Spleen (tissue), 11 donors: ENCODE measurements at regions not wholly inside any gene's neighbourhood (a gene's known extent, or its start where the extent isn't known, plus 50 kb on each side); places are given as distances from the start of the nearest gene placed in this dataset.

ENCODE experiments used
- DNase-seq: peaks from one replicate; pipeline ENCODE4 v3.0.0-alpha.2; 2020
- H3K27ac ChIP-seq, 8 donors: fragments of 200-600 bp; sonication (generic) in 7 of 8; 1 replicate in 4 of 8; 2 replicates in 4 of 8; pipeline versions ENCODE4 v1.5.0 to v1.8.0; 2016 to 2021; ENCODE audit warnings: inconsistent platforms in 4 of 8, mild to moderate bottlenecking in 4 of 8, moderate library complexity in 1 of 8
- H3K27me3 ChIP-seq, 7 donors: fragments of 200-600 bp; sonication (generic) in 6 of 7; replicated peaks in 1 of 7; 1 replicate in 4 of 7; 2 replicates in 3 of 7; pipeline versions ENCODE4 v1.5.0 to v1.8.0; 2016 to 2021; ENCODE audit warnings: inconsistent platforms in 3 of 7, mild to moderate bottlenecking in 1 of 7
- H3K36me3 ChIP-seq, 6 donors: fragments of 200-600 bp; sonication (generic) in 5 of 6; 1 replicate in 4 of 6; 2 replicates in 2 of 6; pipeline versions ENCODE4 v1.5.0 to v1.8.0; 2016 to 2021; ENCODE audit warnings: inconsistent platforms in 2 of 6
- H3K4me1 ChIP-seq, 6 donors: fragments of 200-600 bp; sonication (generic) in 5 of 6; 1 replicate in 3 of 6; 2 replicates in 3 of 6; pipeline versions ENCODE4 v1.5.0 to v1.8.0; 2016 to 2021; ENCODE audit warnings: inconsistent platforms in 3 of 6
- H3K4me3 ChIP-seq, 8 donors: fragments of 200-600 bp; sonication (generic) in 7 of 8; 1 replicate in 4 of 8; 2 replicates in 4 of 8; pipeline versions ENCODE4 v1.5.0 to v1.8.0; 2016 to 2021; ENCODE audit warnings: inconsistent platforms in 4 of 8, mild to moderate bottlenecking in 4 of 8, moderate library complexity in 2 of 8
- H3K9me3 ChIP-seq, 8 donors: fragments of 200-600 bp; sonication (generic) in 7 of 8; 1 replicate in 4 of 8; 2 replicates in 4 of 8; pipeline versions ENCODE4 v1.5.0 to v1.8.0; 2016 to 2021; ENCODE audit warnings: inconsistent platforms in 4 of 8
- CTCF ChIP-seq, 11 experiments: fragments of 200-600 bp in 7 of 11; fragments of 450-650 bp in 4 of 11; sonication (generic) in 4 of 11; IDR thresholded peaks in 8 of 11; conservative IDR thresholded peaks in 3 of 11; 1 replicate in 7 of 11; 2 replicates in 4 of 11; pipeline versions ENCODE4 v1.4.0 to v1.8.0; 2016 to 2021; ENCODE audit warnings: antibody characterized with exemption in 11 of 11, inconsistent platforms in 4 of 11, mild to moderate bottlenecking in 1 of 11
- POLR2A ChIP-seq, 3 donors: fragments of 450-650 bp; IDR thresholded peaks; one replicate each; pipeline ENCODE4 v1.5.1; 2017; ENCODE audit warnings: antibody characterized with exemption in 3 of 3, mild to moderate bottlenecking in 1 of 3
- POLR2AphosphoS5 ChIP-seq, 3 donors: sonication (generic); formaldehyde crosslinking; IDR thresholded peaks; one replicate each; pipeline ENCODE4 v1.5.1; 2017; ENCODE audit warnings: antibody characterized with exemption in 3 of 3
- WGBS, 5 donors: extraction: QIAGEN DNeasy Blood & Tissue Kit in 3 of 5; methylation state at CpG; one replicate each; pipeline versions ENCODE4 v1.1.5 to v1.1.7; 2013 to 2018; 5-methylcytosine and 5-hydroxymethylcytosine counted together
- intact Hi-C: fragments of 100-400 bp; cut with DNase I; formaldehyde crosslinking; loops from one replicate; pipeline ENCODE4 v1.15.0; 2023; ENCODE audit warnings: low total_unique reads
- donor health status: healthy with polysubstance abuse.
- donor health status: DM: no; HTN: no; CAD: no; lungs with moderate emphysema.
- donor health status: DM: no; HTN: no; CAD: no.
- donor health status: Bipolar disorder and iron deficiency.
- donor health status: healthy.
- donor health status: DM: no; HTN: no; CAD: no.
- donor health status: DM: yes; HTN: yes; CAD: no.

DNA sequence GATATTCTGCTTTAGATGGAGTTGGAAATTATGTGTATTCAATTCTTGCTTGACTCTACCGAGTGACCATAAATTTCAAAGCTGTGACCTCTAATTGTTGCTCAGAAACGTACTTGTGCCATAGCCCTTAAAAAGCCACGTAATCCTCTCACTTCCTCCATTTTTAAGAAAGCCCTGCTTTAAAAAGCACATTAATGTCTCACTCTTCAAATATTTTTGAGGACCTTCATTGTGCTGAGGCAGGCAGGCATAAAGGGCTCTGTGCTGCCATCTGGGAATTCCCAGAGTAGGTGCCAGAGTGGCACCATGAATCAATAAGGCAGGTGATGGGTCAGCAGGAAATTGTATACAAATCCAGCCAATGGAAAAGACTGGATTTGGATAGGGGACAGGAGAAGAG lies 97.7 kb upstream of the FAM204A start:
- H3K4me1 ChIP-seq, result no peaks in the 10 kb centered on the region
- TF ChIP-seq POLR2AphosphoS5 (IDR thresholded peaks at IDR 0.05) (no peak), CTCF (IDR thresholded peaks at IDR 0.05 in 8 of 11, conservative IDR thresholded peaks at IDR 0.05 in 3 of 11) (no peak), POLR2A (IDR thresholded peaks at IDR 0.05) (no peak)
- no peaks in the 10 kb centered on the region for H3K9me3 ChIP-seq
- WGBS, 5 donors, result 47 to 66% (median 57%) methylated on average over 3 of the region's 3 CpGs
- H3K4me3 ChIP-seq, result no peak overlapping the region
- intact Hi-C loops, result no loop called here
- no peaks in the 10 kb centered on the region for H3K36me3 ChIP-seq
- H3K27me3 ChIP-seq, result peaks cover 0 to 57% (median 3%) of the 10 kb centered on the region in 7 donors
- DNase-seq, result no peak
- H3K27ac ChIP-seq, result no peak overlapping the region

GRCh38 chr10:118436742-118437141 lies 94.6 kb upstream of the FAM204A start:
- Histone ChIP-seq H3K4me3 (no peak overlapping the region), H3K27me3 (peaks cover 0 to 48% (median 3%) of the 10 kb centered on the region in 7 donors), H3K36me3 (no peaks in the 10 kb centered on the region), H3K27ac (no peak overlapping the region), H3K4me1 (no peaks in the 10 kb centered on the region), H3K9me3 (no peaks in the 10 kb centered on the region)
- intact Hi-C loops, result no loop called here
- DNase-seq, result no peak
- WGBS, 5 donors, result 36 to 91% (median 62%) methylated on average over 1 of the region's 1 CpG
- TF ChIP-seq POLR2AphosphoS5 (IDR thresholded peaks at IDR 0.05), result no peak
- TF ChIP-seq POLR2A (IDR thresholded peaks at IDR 0.05), result no peak
- TF ChIP-seq CTCF (IDR thresholded peaks at IDR 0.05 in 8 of 11, conservative IDR thresholded peaks at IDR 0.05 in 3 of 11), result no peak

- intact Hi-C loops, result no loop called here
- peaks cover 0 to 3% (median 0%) of the 10 kb centered on the region in 7 donors for H3K27me3 ChIP-seq
- TF ChIP-seq POLR2A (IDR thresholded peaks at IDR 0.05), result no peak
- no peak for TF ChIP-seq POLR2AphosphoS5 (IDR thresholded peaks at IDR 0.05)
- TF ChIP-seq CTCF (IDR thresholded peaks at IDR 0.05 in 8 of 11, conservative IDR thresholded peaks at IDR 0.05 in 3 of 11), result no peak
- peaks cover 0 to 4% (median 0%) of the 10 kb centered on the region in 8 donors for H3K9me3 ChIP-seq
- H3K4me3 ChIP-seq, result no peak overlapping the region
- no peak overlapping the region for H3K27ac ChIP-seq
- H3K4me1 ChIP-seq, result no peaks in the 10 kb centered on the region
- WGBS, 5 donors, result 84 to 87% (median 85%) methylated on average over 6 of the region's 6 CpGs
- DNase-seq, result no peak
- H3K36me3 ChIP-seq, result no peaks in the 10 kb centered on the region
Observed at GRCh38 chr10:118430190-118430589, 88.1 kb upstream of the FAM204A start.

- peak; percentile 80 for DNase-seq
- H3K4me1 ChIP-seq, result no peaks in the 10 kb centered on the region
- intact Hi-C loops, result loop anchor here (5.0 kb wide), 1 partner anchor 927 kb away; no protein-coding TSS in a partner anchor
- H3K36me3 ChIP-seq, result no peaks in the 10 kb centered on the region
- no peak for TF ChIP-seq POLR2AphosphoS5 (IDR thresholded peaks at IDR 0.05)
- TF ChIP-seq POLR2A (IDR thresholded peaks at IDR 0.05), result no peak
- TF ChIP-seq CTCF (IDR thresholded peaks at IDR 0.05 in 8 of 11, conservative IDR thresholded peaks at IDR 0.05 in 3 of 11), result peak; percentile 17 to 75 (median 46)
- H3K9me3 ChIP-seq, result no peaks in the 10 kb centered on the region
- 19 to 53% (median 20%) methylated on average over 15 of the region's 15 CpGs for WGBS, 5 donors
- H3K27me3 ChIP-seq, result peaks cover 0 to 24% (median 0%) of the 10 kb centered on the region in 7 donors
- no peak overlapping the region for H3K4me3 ChIP-seq
- H3K27ac ChIP-seq, result no peak overlapping the region
Observed at GRCh38 chr10:118423800-118424442, 81.8 kb upstream of the FAM204A start.
